ENCODE measurements at regions not wholly inside any gene's neighbourhood (a gene's known extent, or its start where the extent isn't known, plus 50 kb on each side); places are given as distances from the start of the nearest gene placed in this dataset.

DNA sequence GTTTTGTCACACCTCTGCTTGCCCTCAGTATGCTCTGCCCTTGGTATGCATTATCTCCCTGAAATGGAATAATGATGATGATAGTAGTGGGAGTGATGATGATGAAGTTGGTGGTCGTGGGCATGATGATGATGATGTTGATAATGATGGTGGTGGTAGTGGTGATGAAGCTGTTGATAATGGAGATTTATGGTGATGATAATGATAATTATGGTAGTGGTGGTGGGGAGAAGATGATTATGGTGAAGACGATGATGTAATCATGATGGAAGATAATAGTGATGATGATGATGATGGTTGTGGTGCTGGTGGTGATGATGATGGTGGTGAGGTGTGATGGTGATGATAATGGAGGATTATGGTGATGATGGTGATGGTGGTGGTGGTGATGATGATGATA, 390.1 kb upstream of the EEF2KMT start:
- DNase-seq (ENCODE audit: low spot score) = no peak

DNA sequence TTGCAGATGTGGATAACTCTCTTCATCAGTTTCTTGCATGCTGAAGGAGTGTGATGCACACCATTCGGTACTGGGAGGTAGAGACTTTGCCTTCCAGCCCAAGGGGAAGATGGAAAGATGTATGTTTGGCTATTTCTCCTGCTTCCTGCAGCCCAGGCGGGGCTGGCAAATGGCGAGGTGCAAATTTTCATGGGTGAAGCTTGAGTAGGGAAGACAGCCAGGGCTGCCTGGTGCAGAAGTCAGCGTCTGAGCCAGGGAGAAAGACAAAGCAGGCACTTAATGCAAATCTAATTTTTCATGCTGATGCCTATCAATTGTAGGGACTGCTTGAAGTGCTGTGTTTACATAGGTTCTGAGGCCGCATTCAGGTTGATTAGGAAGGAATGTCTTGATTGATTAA, 384.7 kb upstream of the EEF2KMT start:
- no peak for DNase-seq (ENCODE audit: low spot score)

DNA sequence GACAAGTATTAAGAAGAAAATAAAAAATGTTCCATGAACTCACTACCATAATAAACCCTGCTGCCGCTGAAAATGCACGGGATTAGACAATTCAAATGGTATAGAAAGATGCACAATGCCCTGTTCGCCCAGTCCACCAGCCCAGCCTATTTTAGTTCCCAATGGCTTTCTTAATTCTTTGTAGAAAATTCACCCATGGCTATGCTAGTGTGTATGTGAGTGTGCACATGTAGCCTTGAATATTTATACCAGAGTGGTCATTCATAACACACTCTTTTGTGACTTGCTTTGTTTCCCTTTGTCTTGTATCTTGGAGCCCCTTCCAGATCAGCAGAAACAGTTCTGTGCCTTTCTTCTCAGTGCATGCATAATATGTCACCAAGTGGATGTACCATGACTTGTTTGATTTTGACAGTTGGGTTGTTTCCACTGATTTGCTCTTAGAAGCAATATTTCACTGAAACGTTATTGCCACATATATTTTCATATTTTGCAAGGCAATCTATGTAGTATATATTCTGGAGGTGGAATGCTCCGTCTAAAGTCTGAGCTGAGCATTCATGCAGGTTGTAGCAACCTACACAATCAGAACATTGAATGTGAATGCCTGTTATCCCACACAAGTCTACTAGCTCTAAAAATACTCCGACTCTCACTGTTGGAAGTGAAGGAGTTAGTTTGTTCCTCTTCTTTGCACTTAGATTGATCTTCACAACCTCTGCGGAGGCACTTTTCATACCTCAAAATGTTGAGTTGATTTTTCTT, 383.0 kb upstream of the EEF2KMT start:
- no peak for DNase-seq (ENCODE audit: low spot score)

DNA sequence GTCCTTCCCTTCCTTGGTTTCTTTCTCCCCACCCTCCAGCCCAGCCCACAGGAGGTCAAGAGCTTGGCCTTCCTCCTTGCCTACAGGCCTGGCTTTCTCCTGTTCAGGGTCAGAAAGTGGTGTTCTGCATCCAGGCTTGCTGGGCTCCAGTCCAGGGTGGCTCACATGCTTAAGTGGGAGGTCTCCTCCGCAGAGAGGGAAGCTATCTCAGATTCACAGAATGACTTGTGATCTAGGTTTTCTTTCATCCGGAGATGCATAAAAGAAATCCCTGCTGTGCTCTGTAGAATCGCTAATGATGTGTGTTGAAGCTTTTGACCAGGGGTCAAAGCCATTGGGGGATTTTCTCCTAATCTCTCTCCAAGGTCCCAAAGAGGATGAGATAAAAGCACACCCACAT, 382.3 kb upstream of the EEF2KMT start:
- DNase-seq (ENCODE audit: low spot score) = no peak

DNA sequence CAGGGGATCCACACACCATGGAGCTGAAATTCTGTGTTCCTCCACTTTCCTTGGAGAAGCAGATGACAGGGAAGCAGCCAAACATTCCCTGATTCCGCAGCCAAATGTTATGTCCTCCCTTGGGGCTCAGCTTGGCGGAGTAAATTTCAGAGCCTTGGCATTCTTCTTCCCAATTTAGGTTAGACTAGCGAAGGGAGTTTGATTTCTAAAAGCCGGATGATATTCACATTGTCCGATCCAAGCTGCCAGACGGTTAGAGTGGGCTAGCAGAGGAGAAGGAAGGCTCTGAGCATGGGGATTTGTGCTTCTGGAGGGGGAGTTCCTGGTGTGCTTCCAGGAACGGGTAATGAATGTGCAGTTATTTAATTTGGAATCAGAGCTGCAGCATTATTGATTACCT, 380.4 kb upstream of the EEF2KMT start:
- no peak for DNase-seq (ENCODE audit: low spot score)

DNA sequence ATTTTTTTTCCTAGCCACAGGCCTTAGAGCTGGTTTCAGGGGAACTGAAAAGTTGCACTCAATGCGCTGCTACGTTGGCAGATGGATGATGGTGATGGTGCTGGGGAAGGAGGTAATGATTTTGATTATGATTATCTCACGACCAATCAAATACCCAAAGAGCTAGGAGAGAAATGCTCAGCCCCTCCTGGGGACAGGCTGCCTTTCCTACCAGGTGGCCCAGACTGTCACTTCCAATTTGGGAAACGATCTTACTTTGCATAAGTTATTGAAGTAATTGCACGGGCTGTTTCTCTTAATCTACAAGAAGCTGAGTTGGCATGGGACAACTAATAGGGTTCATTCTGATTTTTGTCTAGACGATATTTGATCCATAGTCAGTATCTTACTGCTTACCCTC, 379.7 kb upstream of the EEF2KMT start:
- DNase-seq (ENCODE audit: low spot score) = no peak

DNA sequence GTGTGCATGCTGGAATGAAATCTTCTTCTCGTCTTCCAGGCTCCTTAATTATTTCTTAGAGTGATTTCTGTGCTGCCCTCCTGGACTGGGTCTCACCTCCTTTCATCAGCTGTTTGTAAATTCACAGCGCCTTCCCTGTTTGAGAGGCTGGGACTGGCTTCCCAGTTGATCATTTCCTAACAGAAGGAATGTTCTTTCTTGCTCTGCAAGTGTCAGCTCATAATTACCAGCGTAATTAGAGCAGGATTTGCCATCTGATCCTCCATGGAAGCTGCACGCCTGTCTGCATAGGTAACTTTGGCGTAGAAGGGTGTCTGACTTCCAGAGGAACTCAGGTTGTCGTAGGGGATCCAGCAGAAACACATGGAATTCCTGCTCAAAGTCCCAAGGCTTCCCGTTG, 375.0 kb upstream of the EEF2KMT start:
- DNase-seq (ENCODE audit: low spot score) = no peak

DNA sequence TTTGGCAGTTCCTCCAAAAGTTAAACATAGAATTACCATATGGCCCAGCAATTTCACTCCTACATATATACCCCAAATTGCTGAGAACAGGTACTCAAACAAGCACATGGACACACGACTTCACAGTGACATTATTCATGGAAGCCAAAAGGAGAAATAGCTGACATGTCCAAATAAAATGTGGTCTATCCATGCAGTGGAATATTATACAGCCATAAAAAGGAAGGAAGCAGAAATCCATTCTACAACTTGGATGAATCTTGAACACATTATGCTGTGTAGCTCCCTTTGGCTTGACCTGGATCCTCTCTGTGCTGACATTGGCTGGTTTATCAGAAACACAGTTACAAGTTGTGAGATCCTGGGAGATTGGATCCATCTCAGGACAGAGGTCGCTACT, 370.9 kb upstream of the EEF2KMT start:
- DNase-seq (ENCODE audit: low spot score) = no peak

DNA sequence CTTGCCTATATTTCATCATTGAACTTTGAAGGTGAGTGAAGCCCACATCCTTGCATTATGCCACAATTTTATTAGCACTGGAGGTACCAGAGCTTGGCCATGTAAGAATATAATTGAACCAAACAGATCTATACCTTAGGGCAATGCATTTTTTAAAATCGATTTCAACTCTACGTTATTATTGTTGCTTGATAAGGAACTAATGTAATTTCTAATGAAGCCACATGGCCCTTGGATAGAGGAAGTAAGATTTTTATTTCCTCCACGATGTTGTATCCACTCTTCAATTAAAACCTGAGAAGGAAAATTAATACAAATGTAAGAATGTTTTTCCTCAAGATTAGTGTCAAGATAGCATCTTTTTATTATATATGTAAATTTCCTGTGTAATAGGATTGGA, 370.0 kb upstream of the EEF2KMT start:
- no peak for DNase-seq (ENCODE audit: low spot score)

DNA sequence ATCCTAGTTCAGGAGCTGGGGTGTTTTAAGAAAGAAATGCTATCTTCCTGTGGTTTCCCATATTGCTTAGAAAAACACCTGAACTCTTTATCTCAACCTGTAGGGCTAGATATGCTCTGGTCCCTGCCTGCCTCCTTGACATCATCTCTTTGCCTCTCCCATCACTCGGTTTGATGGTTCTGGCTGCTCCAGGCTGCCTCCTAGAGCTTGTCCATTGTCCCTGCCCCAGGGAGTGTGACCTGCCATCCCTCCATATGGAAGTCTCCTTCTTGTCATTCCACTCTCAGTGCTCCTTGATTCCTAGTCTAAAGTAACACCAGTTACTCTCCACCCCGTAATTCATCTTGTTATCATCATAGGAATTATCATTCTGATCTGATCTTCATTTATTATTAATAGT, 369.0 kb upstream of the EEF2KMT start:
- no peak for DNase-seq (ENCODE audit: low spot score)

DNA sequence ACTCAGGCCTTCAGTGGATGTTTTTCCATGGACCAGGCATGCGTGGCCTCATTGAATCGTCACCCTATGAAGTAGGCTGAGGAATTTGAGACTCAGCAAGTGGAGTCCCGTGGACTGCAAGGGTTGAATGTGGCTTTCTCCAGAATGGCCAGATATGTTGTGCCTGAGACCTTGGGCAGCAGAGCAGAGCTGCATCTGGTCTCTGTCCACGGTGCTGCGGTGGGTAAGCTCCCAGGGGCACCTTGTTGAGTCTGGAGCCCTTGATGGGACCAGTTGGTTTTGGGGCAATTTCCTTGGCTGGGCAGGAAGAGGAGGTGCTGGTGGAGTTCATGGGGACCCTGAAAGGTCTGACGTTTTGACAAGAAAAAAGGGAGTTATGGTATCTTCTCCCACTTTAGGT, 368.1 kb upstream of the EEF2KMT start:
- no peak for DNase-seq (ENCODE audit: low spot score)

DNA sequence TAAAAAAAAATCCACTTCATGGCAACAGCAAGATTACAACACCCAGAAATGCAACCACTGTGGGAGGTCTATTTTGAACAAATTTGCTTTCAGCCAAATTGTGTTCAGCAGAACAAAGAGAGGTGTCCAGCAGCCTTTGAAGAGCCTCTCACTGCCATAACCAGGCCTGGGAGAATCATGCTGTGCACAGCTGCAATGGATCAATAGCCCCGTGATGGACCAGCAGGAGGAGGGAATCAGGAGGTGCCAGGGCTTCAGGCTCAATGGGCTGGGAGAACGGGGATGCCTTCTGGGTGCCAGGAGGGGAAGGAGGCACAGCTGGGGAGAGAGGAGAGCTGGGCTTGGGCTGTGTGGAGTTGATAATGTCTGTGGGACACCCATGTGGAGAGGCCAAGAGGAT, 366.2 kb upstream of the EEF2KMT start:
- DNase-seq (ENCODE audit: low spot score) = no peak

DNA sequence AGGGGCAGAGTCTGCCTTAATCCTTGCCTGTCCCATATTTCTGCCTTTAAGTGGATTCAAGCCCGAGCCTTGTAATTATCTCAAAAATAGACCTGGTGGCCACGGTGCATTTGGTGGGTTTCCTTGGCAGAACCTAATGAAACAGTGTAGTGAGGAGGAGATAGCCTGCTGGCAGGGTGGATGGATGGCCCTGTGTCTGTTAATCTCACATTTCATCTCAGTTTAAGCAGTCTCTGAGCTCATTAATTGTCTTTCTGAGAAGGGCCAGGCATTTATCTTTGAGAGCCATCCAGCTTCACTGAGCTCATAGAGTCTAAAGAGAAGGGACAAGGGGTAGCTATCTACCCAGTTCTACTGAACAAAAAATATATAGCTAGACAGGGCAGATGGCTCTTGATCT, 364.0 kb upstream of the EEF2KMT start:
- DNase-seq (ENCODE audit: low spot score) = no peak

DNA sequence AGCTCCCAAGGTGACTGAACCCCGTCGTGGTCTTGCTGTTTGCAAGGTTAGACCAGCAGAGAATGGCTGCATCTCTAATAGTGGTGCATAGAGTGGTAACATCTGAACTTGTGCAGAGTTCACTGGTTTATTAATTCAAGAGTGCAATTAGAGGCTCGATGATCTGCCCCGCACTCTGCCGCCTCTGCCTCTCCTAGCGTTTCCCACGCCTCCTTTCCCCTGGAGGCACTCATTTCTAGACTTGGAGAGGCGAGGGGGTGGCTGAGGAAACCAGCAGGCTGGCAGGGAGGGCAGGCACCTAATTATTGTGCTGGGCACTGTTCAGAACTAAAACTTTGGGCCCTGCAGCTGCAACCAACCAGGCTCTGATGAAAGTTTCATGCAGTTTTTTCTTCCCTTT, 363.5 kb upstream of the EEF2KMT start:
- DNase-seq (ENCODE audit: low spot score) = no peak

DNA sequence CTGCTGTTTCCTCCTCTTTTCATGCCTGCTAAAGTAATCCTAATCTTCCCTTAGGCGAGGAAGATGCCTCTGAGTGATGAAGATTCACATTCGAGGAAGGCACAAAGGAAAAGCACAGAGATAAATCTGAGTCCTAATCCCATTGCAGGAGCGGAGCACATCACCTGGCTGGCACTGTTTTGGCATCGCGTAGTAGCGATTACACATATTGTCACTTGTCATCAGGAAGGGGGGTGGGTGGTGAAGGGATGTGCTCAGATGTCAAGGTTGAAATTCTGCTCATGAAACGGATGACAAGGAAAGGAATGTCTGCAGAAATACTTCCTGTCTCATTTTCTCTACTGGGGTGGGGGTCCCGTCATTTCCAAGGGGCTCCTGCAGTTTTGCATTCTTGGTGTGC, 363.1 kb upstream of the EEF2KMT start:
- DNase-seq (ENCODE audit: low spot score) = no peak

DNA sequence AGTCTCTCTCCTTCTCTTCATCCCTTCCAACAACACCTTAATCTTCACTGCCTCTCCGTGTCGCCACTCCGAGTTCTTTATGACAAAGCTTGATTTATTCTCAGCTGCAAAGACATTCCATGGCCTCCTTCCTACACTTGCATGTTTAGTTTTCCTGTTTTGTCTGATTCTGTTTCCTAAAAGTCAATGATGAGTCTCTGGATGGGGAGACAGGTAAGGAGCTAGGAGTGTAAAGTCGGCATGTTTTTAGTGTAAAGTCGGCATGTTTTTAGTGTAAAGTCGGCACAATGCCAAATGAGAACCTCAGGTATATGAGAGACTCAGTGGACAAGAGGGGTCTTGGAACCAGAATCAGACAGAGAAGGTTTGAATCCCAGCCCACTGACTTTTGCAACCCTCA, 362.3 kb upstream of the EEF2KMT start:
- no peak for DNase-seq (ENCODE audit: low spot score)

DNA sequence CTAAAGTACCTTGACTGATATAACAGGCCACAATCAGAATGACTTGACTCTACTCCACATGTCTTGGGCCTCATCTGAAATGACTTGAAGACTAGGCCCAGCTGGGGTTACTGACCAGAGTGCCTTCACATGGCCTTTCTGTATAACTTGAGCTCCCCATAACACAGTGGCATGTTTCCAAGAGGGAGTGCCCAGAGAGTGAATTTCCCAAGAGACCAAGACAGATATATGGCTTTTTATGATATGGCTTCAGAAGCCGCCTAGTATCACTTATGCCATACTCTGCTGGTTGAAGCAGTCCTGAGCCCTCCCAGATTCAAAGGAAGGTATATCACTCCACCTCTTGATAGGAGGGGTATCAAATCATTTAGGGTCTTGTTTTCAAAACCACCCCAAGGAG, 357.5 kb upstream of the EEF2KMT start:
- DNase-seq (ENCODE audit: low spot score) = no peak

DNA sequence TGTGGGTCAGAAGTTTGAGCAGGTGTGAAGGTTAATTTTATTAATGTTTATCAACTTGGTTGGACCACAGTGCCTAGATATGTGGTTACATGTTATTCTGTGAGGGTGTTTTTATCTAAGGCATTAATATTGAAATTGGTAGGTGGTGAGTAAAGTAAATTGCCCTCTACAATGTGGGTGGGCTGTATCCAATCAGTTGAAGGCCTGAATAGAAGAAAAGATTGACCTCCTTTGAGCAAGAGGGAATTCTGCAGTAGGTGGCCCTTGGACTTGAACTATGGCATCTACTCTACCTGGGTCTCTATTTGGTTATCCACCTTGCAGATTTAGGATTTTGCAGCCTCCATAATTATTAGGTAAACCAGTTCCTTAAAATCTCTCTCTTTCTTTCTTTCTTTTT, 356.8 kb upstream of the EEF2KMT start:
- DNase-seq (ENCODE audit: low spot score) = no peak

DNA sequence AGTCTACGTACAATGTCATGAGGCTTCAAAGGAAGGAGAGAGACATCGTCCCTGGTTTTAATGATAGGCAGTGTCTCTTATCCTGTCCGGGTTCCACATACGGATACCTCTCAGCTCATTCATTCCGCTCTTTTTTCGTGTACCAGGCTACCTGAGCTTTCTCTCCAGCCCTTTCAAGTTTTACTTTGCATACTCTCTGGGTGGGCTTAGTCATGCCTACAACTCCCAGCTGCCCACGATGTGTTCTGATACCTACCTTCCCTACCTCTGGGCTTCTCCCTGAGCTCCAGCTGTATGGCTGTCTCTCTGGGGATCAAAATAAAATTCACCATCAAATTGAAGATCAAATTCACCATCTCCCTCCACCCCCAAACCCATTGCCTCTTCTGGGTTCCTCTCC, 354.0 kb upstream of the EEF2KMT start:
- DNase-seq (ENCODE audit: low spot score) = no peak

DNA sequence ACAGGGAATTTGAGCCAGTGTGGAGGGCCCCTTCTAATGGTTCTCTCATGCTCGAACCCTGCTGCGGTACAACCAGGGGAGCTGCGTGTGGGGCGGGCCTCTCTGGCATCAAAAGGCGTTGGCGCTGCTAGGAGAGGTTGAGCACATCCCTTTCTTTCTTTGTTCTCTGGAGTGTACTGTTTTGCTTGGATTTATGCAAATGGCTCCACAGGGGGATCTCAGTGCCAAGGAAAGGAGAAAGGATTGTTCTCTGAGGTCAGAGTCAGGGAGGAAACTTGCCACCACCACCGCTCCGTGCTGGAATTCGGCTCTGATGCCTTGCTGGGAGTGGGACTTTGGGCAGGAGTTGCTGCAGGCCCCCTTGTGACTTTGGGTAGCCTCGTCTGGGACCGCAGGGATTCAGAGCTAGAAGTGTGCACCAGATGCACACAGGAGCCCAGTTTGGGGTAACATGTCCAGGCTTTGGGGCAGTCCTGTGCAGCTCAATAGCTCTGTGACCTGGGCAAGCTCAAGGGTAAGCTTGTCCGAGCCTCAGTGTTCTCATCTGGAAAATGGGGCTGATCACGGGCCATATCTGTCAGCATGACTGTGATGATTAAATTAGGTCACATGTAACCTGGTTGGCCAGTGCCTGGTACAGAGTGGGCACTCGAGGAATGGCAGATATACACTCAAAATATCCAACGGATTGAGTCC, 353.0 kb upstream of the EEF2KMT start:
- DNase-seq (ENCODE audit: low spot score) = no peak

DNA sequence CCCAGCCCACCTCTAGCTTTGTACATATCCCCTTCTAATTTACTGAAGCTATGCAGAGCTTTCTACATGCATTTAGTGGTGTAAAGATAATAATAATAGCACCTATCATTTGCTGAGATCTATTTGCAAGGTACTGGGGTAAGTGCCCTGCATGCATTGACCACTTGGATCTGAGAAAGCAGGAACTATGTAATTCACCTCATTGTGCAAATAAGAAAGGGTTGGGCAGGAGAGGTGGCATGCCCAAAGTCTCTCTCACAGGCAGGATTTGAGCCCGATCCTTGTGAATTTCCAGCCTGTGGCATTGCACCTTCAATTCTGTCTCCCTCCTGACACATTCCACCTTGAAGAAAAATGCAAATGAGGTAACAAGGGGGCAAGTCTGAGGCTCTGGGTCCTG, 352.3 kb upstream of the EEF2KMT start:
- no peak for DNase-seq (ENCODE audit: low spot score)

DNA sequence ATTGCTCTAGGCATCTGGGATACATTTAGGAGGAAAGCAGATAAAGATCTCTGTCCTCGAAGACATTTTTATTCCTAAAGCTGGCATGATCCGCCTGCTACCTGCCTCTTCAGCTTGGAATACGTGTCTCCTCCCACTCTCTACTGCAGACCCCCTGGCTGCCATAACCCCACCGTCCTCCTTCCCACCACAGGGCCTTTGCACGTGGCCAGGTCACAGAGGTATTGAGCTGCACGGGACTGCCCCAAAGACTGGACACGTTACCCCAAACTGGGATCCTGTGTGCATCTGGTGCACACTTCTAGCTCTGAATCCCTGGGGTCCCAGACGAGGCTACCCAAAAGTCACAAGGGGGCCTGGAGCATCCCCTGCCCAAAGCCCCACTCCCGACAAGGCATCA, 351.2 kb upstream of the EEF2KMT start:
- no peak for DNase-seq (ENCODE audit: low spot score)

DNA sequence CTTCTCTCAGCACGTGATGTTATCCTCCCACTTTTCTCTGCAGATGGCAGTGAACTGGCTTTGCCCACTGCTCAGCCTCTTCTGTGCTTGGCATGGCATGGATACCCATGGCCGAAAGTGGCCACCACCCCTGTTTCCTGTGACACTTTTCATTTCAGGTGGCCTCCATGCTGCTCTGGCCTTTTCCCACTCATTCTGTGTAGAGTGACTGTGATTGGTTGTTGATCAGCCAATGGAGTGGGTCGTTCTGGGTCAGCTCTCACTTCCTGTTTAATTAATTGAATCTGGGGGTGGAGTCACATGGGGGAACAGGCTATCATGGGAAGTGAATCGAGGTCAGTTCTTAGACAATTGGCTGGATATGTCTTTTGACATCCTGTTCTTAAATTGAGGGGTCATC, 350.1 kb upstream of the EEF2KMT start:
- DNase-seq (ENCODE audit: low spot score) = no peak
